Ishikawa (cell line): ENCODE measurements at regions not wholly inside any gene's neighbourhood (a gene's known extent, or its start where the extent isn't known, plus 50 kb on each side); places are given as distances from the start of the nearest gene placed in this dataset.

Experiments
- CEBPB ChIP-seq: IDR thresholded peaks from 2 replicates; pipeline ENCODE4 v1.6.1; 2012
- CREB1 ChIP-seq: IDR thresholded peaks from 2 replicates; pipeline ENCODE4 v1.6.1; 2012; ENCODE audit warnings: low read depth
- EGR1 ChIP-seq: IDR thresholded peaks from 2 replicates; pipeline ENCODE4 v1.6.1; 2012
- EP300 ChIP-seq: IDR thresholded peaks from 2 replicates; pipeline ENCODE4 v1.6.1; 2012; ENCODE audit warnings: borderline replicate concordance
- FOXM1 ChIP-seq: IDR thresholded peaks from 2 replicates; pipeline ENCODE4 v1.6.1; 2012; ENCODE audit warnings: low read depth, borderline replicate concordance
- MAX ChIP-seq: IDR thresholded peaks from 2 replicates; pipeline ENCODE4 v1.6.1; 2012
- NFIC ChIP-seq: IDR thresholded peaks from 2 replicates; pipeline ENCODE4 v1.6.1; 2012
- RAD21 ChIP-seq: IDR thresholded peaks from 2 replicates; pipeline ENCODE4 v1.6.1; 2012; ENCODE audit warnings: low read depth
- REST ChIP-seq: IDR thresholded peaks from 2 replicates; pipeline ENCODE4 v1.6.1; 2012; ENCODE audit warnings: low read depth, mild to moderate bottlenecking
- TAF1 ChIP-seq: IDR thresholded peaks from 2 replicates; pipeline ENCODE4 v1.6.1; 2012; ENCODE audit warnings: low read depth, mild to moderate bottlenecking
- TCF12 ChIP-seq: IDR thresholded peaks from 2 replicates; pipeline ENCODE4 v1.6.1; 2012; ENCODE audit warnings: low read depth
- TEAD4 ChIP-seq: IDR thresholded peaks from 2 replicates; pipeline ENCODE4 v1.6.1; 2012
- USF1 ChIP-seq: IDR thresholded peaks from 2 replicates; pipeline ENCODE4 v1.6.1; 2012
- YY1 ChIP-seq: IDR thresholded peaks from 2 replicates; pipeline ENCODE4 v1.6.1; 2012; ENCODE audit warnings: low read depth
- ZBTB7A ChIP-seq: IDR thresholded peaks from 2 replicates; pipeline ENCODE4 v1.6.1; 2012; ENCODE audit warnings: low read depth

- no peak for TF ChIP-seq YY1
- TF ChIP-seq CEBPB, result no peak
- TF ChIP-seq ZBTB7A, result no peak
- no peak for TF ChIP-seq TAF1
- TF ChIP-seq RAD21, result no peak
- TF ChIP-seq EGR1, result no peak
- no peak for TF ChIP-seq REST
- no peak for TF ChIP-seq TEAD4
- TF ChIP-seq NFIC, result no peak
- no peak for TF ChIP-seq MAX
- no peak for TF ChIP-seq EP300
Observed at GRCh38 chr18:27619906-27620305, 434.8 kb upstream of the CHST9 start.

- TF ChIP-seq TEAD4 (no peak), FOXM1 (no peak), EP300 (no peak), YY1 (no peak)
Observed at GRCh38 chr18:27619090-27619772, 434.1 kb upstream of the CHST9 start.

GRCh38 chr18:27616324-27616723 lies 431.2 kb upstream of the CHST9 start:
- no peak for TF ChIP-seq USF1
- TF ChIP-seq YY1, result no peak
- TF ChIP-seq ZBTB7A, result no peak
- TF ChIP-seq CEBPB, result no peak
- TF ChIP-seq TAF1, result no peak
- TF ChIP-seq CREB1, result no peak
- TF ChIP-seq EP300, result no peak
- no peak for TF ChIP-seq NFIC
- no peak for TF ChIP-seq REST
- no peak for TF ChIP-seq TEAD4
- no peak for TF ChIP-seq EGR1
- no peak for TF ChIP-seq MAX
- TF ChIP-seq RAD21, result no peak
- no peak for TF ChIP-seq TCF12

GRCh38 chr18:27614951-27615844 lies 430.1 kb upstream of the CHST9 start:
- TF ChIP-seq ZBTB7A (no peak), MAX (no peak), USF1 (no peak), EGR1 (no peak), CEBPB (no peak), TEAD4 (no peak), REST (no peak), RAD21 (no peak), FOXM1 (no peak), YY1 (no peak), EP300 (no peak), CREB1 (no peak), NFIC (no peak), TAF1 (no peak)
